HG03575 (cell line): ENCODE measurements at regions not wholly inside any gene's neighbourhood (a gene's known extent, or its start where the extent isn't known, plus 50 kb on each side); places are given as distances from the start of the nearest gene placed in this dataset.

ENCODE experiments used
- ATAC-seq: cut with Tn5 transposase; IDR thresholded peaks from one replicate; pipeline ENCODE4 v1.9.1; 2021; ENCODE audit not compliant: unreplicated experiment, insufficient number of reproducible peaks, low FRiP score; ENCODE audit errors: extremely low read depth

DNA sequence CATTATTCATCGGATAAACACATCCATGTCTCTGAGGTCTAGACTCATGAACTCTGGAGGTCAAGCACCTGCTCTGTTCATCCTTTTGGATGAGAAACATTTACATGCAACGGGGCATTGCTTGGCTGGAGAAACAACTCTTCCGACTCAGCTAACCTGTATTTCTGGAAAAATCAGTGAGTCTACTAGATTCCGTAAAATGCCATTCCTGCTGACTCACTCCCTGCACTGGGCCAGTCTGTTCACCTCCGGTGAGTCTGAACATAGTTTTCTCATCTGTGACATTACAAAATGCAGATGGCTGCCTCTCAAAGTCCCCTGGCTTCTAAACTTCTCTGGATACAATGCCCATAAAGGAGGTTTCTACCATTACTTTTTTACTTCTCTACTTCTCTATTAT lies 185.7 kb upstream of the HS3ST1 start:
- ATAC-seq, result no peak

DNA sequence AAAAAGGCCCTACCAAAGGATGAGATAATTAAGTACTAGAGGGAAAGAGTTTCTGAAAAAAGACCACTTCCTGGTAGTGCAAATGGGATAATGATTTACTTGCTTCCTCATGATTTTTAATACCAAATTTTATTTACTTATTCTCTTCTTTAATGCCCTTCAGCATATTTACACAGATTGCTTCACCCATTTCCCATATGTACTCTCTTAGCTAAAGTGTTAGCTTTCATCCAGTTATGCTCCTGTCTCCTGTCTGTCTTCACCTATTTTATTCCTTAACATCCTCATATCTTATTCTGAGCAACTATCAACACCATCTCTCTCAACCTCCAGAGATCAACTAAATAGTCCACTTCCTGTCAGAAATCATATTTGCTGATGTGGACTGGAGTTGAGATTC lies 183.2 kb upstream of the HS3ST1 start:
- no peak for ATAC-seq

DNA sequence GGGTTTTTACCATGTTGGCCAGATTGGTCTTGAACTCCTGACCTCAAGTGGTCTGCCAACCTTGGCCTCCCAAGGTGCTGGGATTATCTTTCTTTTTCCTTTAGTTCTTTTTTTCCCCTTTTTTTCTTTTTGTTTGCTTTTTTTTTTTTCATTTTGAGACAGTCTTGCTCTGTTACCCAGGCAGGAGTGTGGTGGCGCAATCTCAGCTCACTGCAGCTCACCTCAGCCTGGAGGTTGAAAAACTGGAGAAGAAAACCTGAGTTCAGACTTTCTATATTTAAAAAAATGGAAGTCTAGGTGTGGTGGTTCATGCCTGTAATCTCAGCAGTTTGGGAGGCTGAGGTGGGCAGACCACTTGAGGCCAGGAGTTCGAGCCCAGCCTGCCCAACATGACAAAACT lies 181.1 kb upstream of the HS3ST1 start:
- no peak for ATAC-seq

DNA sequence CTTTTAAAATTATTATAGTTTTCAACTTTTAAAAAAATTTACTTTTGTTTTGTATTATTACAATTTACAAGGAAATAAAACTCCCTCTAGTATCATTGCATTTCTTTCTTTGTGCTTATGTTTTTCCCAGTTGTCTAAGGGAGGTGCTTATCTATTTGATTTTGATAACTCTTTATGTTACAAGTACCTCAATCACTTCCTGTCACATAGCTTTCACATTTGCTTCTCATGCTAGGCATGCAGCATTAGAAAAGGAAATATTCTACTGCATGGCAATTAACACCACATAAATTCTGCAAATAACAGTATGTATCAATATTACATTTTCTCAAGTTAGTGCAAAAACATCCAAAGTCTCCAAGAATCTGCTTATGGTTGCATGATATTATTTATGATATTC lies 180.3 kb upstream of the HS3ST1 start:
- no peak for ATAC-seq

DNA sequence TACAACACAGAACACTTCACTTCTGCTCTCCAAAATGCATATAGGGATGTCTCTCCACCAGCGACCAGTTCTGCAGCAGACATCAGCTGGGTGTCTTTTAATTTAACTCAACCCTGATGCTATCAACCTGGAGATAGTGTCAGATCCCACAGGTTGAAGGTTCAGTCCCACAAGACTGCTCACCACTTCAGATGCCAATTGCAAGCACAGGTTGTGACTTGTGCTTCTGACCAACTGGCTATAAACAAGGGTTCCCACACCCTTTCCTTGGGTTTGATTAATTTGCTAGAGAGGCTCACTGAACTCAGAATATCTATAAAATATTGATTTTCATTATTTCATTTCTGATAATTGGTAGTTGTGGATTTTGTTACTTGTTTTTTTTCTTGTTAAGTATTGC lies 177.4 kb upstream of the HS3ST1 start:
- no peak for ATAC-seq

DNA sequence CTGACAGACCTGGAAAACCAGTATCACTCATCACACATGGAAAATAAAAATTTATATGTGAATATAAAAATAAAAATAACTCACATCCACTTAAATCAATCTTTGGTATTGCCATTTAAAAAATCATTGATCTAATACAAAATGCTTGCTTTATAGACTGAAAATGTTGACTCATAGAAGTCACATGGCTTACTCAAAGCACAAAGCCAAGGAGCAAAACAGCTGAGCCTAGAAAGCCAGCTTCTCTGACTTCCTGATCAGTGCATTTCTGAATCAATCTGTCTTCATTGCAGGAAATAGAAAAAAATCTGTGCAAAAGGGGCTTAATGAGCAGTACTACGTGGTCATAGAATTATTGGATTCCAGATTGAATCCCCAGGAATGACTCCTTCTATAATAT lies 176.9 kb upstream of the HS3ST1 start:
- ATAC-seq, result no peak

DNA sequence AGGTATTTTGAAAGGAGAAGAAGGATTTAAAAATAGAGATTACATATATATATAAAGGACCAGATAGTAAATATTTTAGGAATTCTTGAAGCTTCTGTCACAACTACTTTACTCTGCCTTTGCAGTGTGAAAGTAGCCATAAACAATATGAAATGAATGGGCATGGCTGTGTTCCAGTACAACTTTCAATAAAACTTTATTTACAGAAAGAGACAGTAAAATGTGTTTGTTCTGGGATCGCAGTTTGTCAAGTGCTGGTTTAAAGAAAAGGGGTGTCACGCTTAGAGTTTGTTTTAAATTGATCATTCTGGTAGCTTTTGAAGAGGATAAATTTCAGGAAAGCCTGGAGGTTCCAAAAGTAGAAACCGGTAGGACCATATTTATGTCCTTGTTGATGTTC lies 176.1 kb upstream of the HS3ST1 start:
- ATAC-seq, result no peak

DNA sequence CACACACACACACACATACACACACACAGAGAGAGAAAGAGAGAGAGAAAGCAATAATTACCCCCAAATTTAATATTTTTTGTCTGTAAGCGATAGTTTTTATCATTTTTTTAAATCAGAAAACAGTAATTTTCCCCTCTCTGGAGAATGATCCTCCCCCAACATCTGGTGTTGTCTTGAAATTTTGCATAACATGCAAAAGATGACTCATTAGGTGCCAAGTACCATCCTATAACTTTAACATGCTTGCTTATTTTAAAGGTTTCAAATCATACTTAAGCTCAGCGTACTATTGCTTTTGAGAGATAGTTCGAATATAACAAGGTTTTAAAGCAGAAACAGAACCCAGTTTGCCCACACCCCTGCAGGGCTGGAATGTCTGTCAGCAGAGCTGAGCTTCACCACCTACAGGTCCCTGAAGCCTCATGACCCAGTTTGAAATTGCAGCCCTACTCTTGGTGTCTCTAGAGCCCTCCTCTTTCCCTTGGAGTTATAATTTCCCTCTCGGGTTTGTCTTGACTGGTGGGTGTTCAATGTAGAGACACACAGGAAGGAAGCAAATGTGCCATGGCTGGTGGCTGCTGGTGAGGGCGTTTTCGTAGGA lies 175.0 kb upstream of the HS3ST1 start:
- ATAC-seq, result no peak

DNA sequence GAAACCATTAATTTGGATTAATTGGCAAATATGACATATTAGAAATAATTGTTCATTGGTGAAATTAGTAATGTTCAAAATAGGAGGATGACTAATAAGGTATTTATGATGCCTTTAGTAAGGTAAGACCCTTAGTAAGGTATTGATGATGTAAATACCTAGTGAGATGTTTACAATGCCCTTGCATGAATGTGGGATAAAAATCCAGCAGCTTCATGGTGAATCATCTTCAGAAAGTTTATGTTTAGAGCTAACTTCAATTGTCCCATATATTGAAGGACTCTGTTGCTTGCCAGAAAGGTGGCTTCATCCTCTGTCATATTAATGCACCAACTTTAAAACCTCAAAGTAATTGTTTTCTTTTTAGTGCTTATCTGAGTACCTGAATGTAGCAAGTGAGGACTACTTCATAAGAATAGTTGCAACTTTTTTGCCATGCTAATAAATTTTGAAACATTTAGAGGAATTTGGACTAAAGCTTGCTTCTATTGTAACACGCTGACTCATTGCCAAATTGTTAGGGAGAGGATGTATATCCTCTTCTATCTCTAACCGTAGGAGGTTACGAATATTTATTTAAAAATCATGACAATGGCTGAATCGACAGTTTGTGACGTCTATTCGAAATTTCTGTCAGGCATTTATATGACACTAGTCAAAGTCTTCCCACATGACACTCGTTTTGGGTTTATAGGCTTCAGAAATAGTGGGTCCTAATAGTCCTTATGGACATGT lies 174.1 kb upstream of the HS3ST1 start:
- ATAC-seq, result no peak

DNA sequence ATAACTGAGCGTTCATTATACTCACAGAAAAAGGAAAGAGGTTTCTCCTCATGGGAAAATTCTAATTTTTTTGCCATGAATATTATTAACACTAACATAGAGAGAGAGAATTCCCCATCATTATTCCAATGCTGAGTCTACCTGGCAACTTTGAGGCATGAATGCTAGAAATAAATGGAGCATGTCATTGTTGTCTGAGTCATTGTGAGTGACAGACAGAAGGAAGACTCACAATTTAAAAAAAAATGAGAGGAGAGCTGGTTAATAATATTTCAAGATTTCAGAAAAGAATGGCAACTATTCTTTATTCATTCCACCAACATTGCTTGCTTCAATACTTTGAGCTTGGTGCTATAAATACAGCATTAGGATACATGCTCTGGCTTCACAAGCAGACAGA lies 170.4 kb upstream of the HS3ST1 start:
- ATAC-seq, result no peak

DNA sequence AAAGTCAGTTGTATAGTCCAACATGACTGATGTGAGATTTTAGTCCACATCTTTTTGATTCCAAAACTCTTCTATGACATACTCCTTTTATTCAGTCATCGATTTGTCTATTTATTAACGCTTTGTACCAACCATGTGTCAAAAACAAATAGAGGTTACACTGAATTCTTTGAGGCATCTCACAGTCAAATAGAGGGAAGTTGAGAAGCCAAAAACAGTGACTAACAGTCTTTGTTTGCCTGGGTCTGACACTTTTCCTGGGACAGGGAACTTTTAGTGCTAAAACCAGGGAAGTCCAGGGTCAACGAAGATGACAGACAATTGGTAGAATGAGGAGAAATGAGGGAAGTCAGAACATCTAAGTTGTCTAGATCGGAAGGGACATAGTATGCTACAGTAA lies 169.9 kb upstream of the HS3ST1 start:
- no peak for ATAC-seq

DNA sequence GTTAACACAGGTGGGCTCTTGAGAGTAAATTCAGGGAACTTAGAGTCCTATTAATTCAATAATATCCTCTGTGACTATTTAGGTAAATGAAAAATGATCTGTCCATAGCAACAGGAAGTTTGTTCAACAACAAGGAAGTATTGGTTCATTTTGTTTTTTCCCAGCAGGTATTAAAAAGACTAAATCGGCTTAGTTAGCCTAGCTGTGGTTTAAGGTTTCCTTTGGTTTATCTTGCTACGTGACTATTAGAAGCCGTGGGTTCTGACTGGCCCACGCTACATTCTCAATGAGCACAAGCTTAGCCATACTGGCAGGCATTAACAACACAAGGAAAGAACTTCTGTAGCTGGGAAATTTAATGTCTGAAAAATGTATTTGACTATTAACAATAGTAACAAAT lies 168.8 kb upstream of the HS3ST1 start:
- ATAC-seq, result no peak

DNA sequence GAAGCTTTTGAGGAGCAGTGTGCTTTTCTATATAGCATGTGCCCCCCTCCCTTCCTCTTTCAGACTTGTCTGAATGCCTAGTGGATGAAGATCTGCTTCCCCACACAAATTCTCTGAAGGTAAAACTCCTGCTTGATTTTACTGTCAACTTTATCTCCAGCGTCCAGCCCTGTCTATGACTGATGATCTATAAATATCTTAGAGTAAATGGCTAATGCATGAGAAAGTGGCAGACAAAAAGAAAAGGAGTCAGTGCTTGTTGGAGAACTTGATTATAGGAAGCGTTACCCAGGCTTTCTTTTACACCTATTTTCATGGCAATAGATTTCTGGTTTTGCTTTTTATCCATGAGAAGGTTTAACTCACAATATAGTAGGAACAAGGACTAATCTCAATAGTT lies 168.3 kb upstream of the HS3ST1 start:
- ATAC-seq, result no peak

DNA sequence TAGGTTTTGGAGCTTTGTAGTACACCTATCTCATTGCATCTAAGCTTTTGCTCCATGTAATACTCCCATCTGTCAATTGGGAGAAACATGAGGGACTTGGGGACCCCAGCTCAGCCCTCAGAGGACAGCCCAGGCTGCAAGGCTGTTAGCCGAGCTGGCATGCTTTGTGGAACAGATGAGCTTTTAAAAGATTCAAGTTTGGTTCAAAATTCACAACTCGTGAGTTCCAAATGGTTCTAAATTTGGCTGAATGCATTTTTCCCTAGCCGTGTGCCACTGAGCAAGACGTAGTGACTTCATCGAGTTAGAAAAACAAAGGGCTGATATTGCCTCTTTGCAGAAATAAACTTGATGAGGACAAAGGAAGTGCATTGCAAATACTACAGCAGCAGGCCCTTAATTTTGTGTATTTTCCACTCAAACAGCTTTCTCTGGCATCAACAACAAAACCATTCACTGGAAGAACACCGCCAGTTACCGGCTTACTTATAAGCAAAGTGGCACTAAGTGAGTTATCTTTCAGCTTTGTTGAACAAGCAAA lies 165.0 kb upstream of the HS3ST1 start:
- no peak for ATAC-seq

DNA sequence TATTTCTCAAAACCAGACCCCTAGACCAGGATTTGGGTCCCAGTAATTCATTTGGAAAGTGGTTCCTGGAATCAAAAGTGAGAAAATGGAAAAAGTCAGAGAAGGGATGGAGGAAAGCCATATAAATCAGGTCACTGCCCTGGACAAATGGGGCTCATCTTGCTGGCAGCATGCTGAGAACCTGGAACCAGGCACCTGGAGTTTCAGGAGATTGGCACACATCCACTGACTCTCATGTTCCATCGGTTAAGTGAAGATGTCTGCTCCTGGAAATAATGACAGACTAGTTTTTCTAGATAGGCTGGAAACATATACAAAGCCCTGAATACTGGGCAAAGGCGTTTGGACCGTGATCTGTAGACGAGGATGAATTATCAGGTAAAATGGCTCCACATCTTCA lies 163.6 kb upstream of the HS3ST1 start:
- no peak for ATAC-seq

DNA sequence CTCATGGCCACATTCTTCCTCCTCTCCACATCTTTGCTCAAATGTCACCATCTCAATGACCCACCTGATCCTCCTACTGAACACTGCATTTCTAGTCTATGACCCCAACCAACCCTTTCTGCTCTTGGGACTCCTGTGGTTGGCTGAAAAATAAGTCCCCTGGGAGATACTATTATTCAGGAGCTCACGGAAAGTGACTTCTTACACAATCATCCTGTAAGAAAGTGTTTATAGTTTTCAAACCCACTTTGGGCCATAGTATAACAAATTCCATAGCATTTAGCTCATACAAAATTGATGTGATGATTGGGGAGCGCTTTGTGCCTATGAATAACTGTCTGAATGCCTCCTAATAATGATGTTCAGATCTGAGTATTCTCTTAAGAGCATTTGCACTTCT lies 161.4 kb upstream of the HS3ST1 start:
- no peak for ATAC-seq

DNA sequence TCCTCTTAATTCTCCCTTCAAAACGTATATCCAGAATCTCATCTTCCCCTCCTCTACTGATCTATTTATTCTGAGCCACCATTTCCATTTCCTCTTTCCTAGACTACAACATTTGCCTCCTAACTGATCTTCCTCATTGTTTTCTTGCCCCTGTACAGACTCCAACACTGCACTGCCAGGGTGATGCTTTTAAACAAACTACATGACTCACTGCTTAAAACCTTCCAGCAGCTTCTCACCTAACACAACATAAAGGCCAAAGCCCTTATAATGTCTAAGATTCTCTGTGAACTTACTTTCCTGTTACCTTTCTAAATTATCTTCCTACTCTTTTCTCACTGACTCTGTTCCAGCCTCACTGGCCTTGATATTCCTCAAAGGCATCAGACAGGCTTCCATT lies 161.0 kb upstream of the HS3ST1 start:
- no peak for ATAC-seq

DNA sequence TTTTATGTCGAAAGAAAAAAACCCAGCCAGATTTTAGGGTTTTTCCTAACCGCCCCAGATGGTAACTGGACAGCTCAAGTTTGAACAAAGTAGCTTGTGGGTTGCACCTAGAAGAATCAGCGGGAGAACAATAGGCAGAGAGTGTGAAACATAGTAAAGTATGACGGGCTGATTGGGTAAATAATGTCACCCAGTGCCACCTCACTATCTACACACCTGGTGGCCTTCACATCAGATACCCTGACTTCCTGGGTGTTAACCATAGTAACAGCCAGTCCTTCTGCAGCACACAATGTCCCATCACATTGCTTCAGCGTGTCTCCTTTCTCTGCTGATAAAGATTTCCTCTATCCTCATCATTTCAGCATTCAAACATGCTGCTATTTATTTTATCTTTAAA lies 159.1 kb upstream of the HS3ST1 start:
- ATAC-seq, result no peak

DNA sequence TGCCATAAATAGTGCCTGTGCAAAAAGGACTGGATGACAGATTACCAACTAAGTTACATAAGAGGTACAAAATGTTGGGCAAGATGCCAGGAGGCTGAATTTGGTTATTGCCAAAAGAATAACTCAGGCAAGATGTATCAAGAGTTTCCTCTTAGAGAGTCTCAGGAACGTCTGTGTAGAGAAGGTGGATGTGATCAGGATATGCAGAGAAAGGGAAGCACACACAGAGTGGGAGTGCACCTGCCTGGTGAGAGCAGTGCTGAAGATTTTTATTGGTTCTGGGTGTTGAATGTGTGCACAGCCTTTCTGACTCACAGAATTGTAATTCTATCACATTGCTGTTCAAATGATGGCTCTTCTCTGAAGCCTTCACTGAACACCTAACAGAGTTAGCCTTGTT lies 156.8 kb upstream of the HS3ST1 start:
- no peak for ATAC-seq

DNA sequence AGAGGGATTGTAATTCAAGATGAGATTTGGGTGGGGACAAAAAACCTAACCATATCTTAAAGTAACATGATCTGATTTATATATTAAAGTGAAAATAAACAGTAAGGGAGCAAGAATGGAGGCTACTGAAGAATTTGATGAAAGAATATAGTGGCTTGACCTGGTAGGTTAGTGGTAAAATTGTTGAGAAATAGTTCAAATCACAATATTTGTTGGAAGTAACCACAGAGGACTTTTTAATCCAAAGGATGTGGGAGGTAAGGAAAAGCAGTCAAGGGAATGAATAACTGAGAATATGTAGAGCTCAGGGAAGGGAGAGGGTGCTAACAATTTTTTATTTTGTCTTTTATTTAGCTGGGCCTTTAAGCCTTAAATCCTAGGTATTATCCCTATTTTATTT lies 139.8 kb upstream of the HS3ST1 start:
- no peak for ATAC-seq
